GM23338 (cell line): ENCODE measurements at regions not wholly inside any gene's neighbourhood (a gene's known extent, or its start where the extent isn't known, plus 50 kb on each side); places are given as distances from the start of the nearest gene placed in this dataset.

Source experiments
- ATAC-seq: fragments of 200-7000 bp; cut with Tn5 transposase; 3 replicates; pipeline ENCODE4 v1.9.1; 2020
- DNase-seq: peaks from one replicate; pipeline ENCODE4 v3.0.0-alpha.2; 2015; ENCODE audit warnings: low spot score
- H2AFZ ChIP-seq: fragments of 200-600 bp; sonication (generic); 2 replicates; pipeline ENCODE4 v1.8.0; 2016; ENCODE audit warnings: antibody characterized with exemption, mild to moderate bottlenecking, moderate library complexity
- H3F3A ChIP-seq: fragments of 200-600 bp; sonication (generic); replicated peaks from 2 replicates; pipeline ENCODE4 v1.8.0; 2017; ENCODE audit warnings: antibody characterized with exemption, mixed run types, low read depth
- H3K27ac ChIP-seq: fragments of 200-600 bp; sonication (generic); 2 replicates; pipeline ENCODE4 v1.6.1; 2016; ENCODE audit warnings: low read depth
- H3K27me3 ChIP-seq: fragments of 200-600 bp; sonication (generic); 2 replicates; pipeline ENCODE4 v1.8.0; 2016; ENCODE audit warnings: mild to moderate bottlenecking, mixed run types, moderate library complexity; ENCODE audit not compliant: insufficient read depth
- H3K36me3 ChIP-seq: fragments of 200-600 bp; sonication (generic); 2 replicates; pipeline ENCODE4 v1.8.0; 2016; ENCODE audit warnings: mild to moderate bottlenecking; ENCODE audit not compliant: insufficient read depth
- H3K4me1 ChIP-seq: fragments of 200-600 bp; sonication (generic); 2 replicates; pipeline ENCODE4 v1.8.0; 2016; ENCODE audit warnings: mild to moderate bottlenecking, moderate library complexity; ENCODE audit not compliant: insufficient read depth
- H3K4me2 ChIP-seq: fragments of 200-600 bp; sonication (generic); 2 replicates; pipeline ENCODE4 v1.7.1; 2017; ENCODE audit warnings: mixed run types
- H3K4me3 ChIP-seq: fragments of 200-600 bp; sonication (generic); 2 replicates; pipeline ENCODE4 v1.6.1; 2016; ENCODE audit warnings: mixed run types
- H3K79me2 ChIP-seq: fragments of 200-600 bp; sonication (generic); replicated peaks from 2 replicates; pipeline ENCODE4 v1.8.0; 2017; ENCODE audit warnings: mild to moderate bottlenecking; ENCODE audit not compliant: insufficient read depth
- H3K9me2 ChIP-seq: fragments of 200-600 bp; sonication (generic); 2 replicates; pipeline ENCODE4 v1.8.0; 2017; ENCODE audit not compliant: insufficient read depth
- H4K20me1 ChIP-seq: fragments of 200-600 bp; sonication (generic); replicated peaks from 2 replicates; pipeline ENCODE4 v1.8.0; 2017; ENCODE audit warnings: mild to moderate bottlenecking; ENCODE audit not compliant: insufficient read depth
- H3K27ac Mint-ChIP-seq: 2 replicates; pipeline ENCODE4 v1.8.0; 2020; ENCODE audit warnings: inconsistent platforms, mild to moderate bottlenecking, moderate library complexity, mixed read lengths
- H3K27me3 Mint-ChIP-seq: 3 replicates; pipeline ENCODE4 v1.8.0; 2022; ENCODE audit warnings: low read depth, mild to moderate bottlenecking, moderate library complexity, mixed read lengths, inconsistent platforms; ENCODE audit not compliant: insufficient read depth, poor library complexity
- H3K36me3 Mint-ChIP-seq: 3 replicates; pipeline ENCODE4 v1.8.0; 2021; ENCODE audit warnings: low read depth, mild to moderate bottlenecking, inconsistent platforms, moderate library complexity, mixed read lengths
- H3K4me1 Mint-ChIP-seq: 3 replicates; pipeline ENCODE4 v1.8.0; 2020; ENCODE audit warnings: mild to moderate bottlenecking, inconsistent platforms, mixed read lengths
- H3K4me3 Mint-ChIP-seq: 3 replicates; pipeline ENCODE4 v1.8.0; 2021; ENCODE audit warnings: moderate library complexity, mild to moderate bottlenecking, inconsistent platforms, mixed read lengths
- H3K9me3 Mint-ChIP-seq: 3 replicates; pipeline ENCODE4 v1.8.0; 2020; ENCODE audit warnings: moderate library complexity, mild to moderate bottlenecking, inconsistent platforms, mixed read lengths
- CREB1 ChIP-seq: fragments of 250-450 bp; sonication (Bioruptor Pico); IDR thresholded peaks from 2 replicates; pipeline ENCODE4 v1.5.0; 2020; ENCODE audit warnings: low read depth, mild to moderate bottlenecking, moderate library complexity
- EZH2 ChIP-seq: fragments of 200-600 bp; sonication (generic); IDR thresholded peaks from one replicate; pipeline ENCODE4 v1.8.0; 2017; ENCODE audit warnings: antibody characterized with exemption, mild to moderate bottlenecking, low read depth; ENCODE audit not compliant: unreplicated experiment
- EZH2phosphoT487 ChIP-seq: fragments of 200-600 bp; sonication (generic); IDR thresholded peaks from one replicate; pipeline ENCODE4 v1.8.1; 2018; ENCODE audit warnings: antibody characterized with exemption; ENCODE audit not compliant: unreplicated experiment
- JUNB ChIP-seq: IDR thresholded peaks from one replicate; pipeline ENCODE4 v1.6.1; 2016; ENCODE audit warnings: antibody characterized with exemption; ENCODE audit not compliant: unreplicated experiment
- NANOG ChIP-seq: IDR thresholded peaks from 2 replicates; pipeline ENCODE4 v1.6.1; 2016; ENCODE audit warnings: antibody characterized with exemption, borderline replicate concordance
- POLR2AphosphoS5 ChIP-seq: IDR thresholded peaks from 2 replicates; pipeline ENCODE4 v1.6.1; 2016; ENCODE audit warnings: antibody characterized with exemption, low read depth
- STAT1 ChIP-seq: IDR thresholded peaks from one replicate; pipeline ENCODE4 v1.6.1; 2016; ENCODE audit warnings: antibody characterized with exemption; ENCODE audit not compliant: unreplicated experiment
- ZNF114 ChIP-seq: fragments of 250-450 bp; sonication (Bioruptor Pico); IDR thresholded peaks from 2 replicates; pipeline ENCODE4 v1.5.0; 2020; ENCODE audit warnings: mild to moderate bottlenecking, moderate library complexity
- ZNF331 ChIP-seq: fragments of 250-450 bp; sonication (Bioruptor Pico); IDR thresholded peaks from 2 replicates; pipeline ENCODE4 v1.5.0; 2020; ENCODE audit warnings: low read depth, mild to moderate bottlenecking, moderate library complexity
- TF ChIP-seq, protein P1 (sequence below): fragments of 250-450 bp; sonication (Bioruptor Pico); IDR thresholded peaks from 2 replicates; pipeline ENCODE4 v1.5.0; 2020; ENCODE audit warnings: mild to moderate bottlenecking, moderate library complexity
- TF ChIP-seq, protein P2 (sequence below): IDR thresholded peaks from 2 replicates; pipeline ENCODE4 v1.6.1; 2016; ENCODE audit warnings: antibody characterized with exemption
- TF ChIP-seq, protein P3 (sequence below): IDR thresholded peaks from one replicate; pipeline ENCODE4 v1.6.1; 2018; ENCODE audit warnings: antibody characterized with exemption; ENCODE audit not compliant: unreplicated experiment
- TF ChIP-seq, protein P4 (sequence below), 2 experiments: fragments of 200-600 bp in 1 of 2; sonication (generic) in 1 of 2; conservative IDR thresholded peaks; 2 replicates each; pipeline versions ENCODE4 v1.5.1 to v1.6.1; 2016 to 2017; ENCODE audit warnings: antibody characterized with exemption in 2 of 2, low read depth in 2 of 2, mild to moderate bottlenecking in 2 of 2, moderate library complexity in 1 of 2

DNA sequence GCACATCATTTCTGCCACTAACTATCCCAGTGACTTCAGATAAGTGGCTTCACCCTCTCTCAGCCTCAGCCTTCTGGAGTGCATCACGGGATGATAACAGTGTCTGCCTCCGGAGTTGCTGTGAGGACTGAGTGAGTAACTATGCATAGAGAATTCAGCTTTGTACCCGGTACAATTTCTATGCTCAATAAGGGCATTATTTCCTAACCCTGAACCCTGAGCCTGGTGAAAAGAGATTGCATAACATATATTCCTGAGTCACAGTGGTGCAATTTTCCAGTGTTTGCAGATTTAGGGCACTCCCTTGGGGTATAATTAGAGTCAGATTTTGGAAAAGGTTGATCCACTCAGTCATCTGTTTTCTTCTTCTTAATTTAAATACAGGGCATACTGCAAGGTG, 181.1 kb downstream of the PTPN11 start:
- Mint-ChIP-seq H3K27me3 (peaks cover 7% of the 10 kb centered on the region), H3K4me3 (no peak overlapping the region), H3K9me3 (peaks cover 7% of the 10 kb centered on the region; the same call in 2 of the 3 replicates), H3K4me1 (peaks cover 18% of the 10 kb centered on the region), H3K27ac (no peak overlapping the region), H3K36me3 (peaks cover 3% of the 10 kb centered on the region; the same call in 1 of the 3 replicates)
- Histone ChIP-seq H3K36me3 (no peaks in the 10 kb centered on the region), H3K27ac (no peak overlapping the region), H4K20me1 (no peaks in the 10 kb centered on the region), H2AFZ (no peak overlapping the region), H3K79me2 (no peaks in the 10 kb centered on the region), H3K4me2 (no peak overlapping the region), H3K9me2 (peaks cover 5% of the 10 kb centered on the region; the same call in 1 of the 2 replicates), H3F3A (no peaks in the 10 kb centered on the region), H3K4me3 (no peak overlapping the region), H3K4me1 (peaks cover 24% of the 10 kb centered on the region), H3K27me3 (peaks cover 2% of the 10 kb centered on the region)
- no peak for ATAC-seq
- DNase-seq = no peak
- no peak for TF ChIP-seq NANOG
- TF ChIP-seq, protein P1, sequence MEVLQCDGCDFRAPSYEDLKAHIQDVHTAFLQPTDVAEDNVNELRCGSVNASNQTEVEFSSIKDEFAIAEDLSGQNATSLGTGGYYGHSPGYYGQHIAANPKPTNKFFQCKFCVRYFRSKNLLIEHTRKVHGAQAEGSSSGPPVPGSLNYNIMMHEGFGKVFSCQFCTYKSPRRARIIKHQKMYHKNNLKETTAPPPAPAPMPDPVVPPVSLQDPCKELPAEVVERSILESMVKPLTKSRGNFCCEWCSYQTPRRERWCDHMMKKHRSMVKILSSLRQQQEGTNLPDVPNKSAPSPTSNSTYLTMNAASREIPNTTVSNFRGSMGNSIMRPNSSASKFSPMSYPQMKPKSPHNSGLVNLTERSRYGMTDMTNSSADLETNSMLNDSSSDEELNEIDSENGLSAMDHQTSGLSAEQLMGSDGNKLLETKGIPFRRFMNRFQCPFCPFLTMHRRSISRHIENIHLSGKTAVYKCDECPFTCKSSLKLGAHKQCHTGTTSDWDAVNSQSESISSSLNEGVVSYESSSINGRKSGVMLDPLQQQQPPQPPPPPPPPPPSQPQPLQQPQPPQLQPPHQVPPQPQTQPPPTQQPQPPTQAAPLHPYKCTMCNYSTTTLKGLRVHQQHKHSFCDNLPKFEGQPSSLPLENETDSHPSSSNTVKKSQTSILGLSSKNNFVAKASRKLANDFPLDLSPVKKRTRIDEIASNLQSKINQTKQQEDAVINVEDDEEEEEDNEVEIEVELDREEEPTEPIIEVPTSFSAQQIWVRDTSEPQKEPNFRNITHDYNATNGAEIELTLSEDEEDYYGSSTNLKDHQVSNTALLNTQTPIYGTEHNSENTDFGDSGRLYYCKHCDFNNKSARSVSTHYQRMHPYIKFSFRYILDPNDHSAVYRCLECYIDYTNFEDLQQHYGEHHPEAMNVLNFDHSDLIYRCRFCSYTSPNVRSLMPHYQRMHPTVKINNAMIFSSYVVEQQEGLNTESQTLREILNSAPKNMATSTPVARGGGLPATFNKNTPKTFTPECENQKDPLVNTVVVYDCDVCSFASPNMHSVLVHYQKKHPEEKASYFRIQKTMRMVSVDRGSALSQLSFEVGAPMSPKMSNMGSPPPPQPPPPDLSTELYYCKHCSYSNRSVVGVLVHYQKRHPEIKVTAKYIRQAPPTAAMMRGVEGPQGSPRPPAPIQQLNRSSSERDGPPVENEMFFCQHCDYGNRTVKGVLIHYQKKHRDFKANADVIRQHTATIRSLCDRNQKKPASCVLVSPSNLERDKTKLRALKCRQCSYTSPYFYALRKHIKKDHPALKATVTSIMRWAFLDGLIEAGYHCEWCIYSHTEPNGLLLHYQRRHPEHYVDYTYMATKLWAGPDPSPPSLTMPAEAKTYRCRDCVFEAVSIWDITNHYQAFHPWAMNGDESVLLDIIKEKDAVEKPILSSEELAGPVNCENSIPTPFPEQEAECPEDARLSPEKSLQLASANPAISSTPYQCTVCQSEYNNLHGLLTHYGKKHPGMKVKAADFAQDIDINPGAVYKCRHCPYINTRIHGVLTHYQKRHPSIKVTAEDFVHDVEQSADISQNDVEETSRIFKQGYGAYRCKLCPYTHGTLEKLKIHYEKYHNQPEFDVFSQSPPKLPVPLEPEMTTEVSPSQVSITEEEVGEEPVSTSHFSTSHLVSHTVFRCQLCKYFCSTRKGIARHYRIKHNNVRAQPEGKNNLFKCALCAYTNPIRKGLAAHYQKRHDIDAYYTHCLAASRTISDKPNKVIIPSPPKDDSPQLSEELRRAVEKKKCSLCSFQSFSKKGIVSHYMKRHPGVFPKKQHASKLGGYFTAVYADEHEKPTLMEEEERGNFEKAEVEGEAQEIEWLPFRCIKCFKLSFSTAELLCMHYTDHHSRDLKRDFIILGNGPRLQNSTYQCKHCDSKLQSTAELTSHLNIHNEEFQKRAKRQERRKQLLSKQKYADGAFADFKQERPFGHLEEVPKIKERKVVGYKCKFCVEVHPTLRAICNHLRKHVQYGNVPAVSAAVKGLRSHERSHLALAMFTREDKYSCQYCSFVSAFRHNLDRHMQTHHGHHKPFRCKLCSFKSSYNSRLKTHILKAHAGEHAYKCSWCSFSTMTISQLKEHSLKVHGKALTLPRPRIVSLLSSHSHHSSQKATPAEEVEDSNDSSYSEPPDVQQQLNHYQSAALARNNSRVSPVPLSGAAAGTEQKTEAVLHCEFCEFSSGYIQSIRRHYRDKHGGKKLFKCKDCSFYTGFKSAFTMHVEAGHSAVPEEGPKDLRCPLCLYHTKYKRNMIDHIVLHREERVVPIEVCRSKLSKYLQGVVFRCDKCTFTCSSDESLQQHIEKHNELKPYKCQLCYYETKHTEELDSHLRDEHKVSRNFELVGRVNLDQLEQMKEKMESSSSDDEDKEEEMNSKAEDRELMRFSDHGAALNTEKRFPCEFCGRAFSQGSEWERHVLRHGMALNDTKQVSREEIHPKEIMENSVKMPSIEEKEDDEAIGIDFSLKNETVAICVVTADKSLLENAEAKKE (CRISPR knock-in tag) = no peak
- no peak for TF ChIP-seq ZNF114 (CRISPR knock-in tag)
- TF ChIP-seq, protein P2, sequence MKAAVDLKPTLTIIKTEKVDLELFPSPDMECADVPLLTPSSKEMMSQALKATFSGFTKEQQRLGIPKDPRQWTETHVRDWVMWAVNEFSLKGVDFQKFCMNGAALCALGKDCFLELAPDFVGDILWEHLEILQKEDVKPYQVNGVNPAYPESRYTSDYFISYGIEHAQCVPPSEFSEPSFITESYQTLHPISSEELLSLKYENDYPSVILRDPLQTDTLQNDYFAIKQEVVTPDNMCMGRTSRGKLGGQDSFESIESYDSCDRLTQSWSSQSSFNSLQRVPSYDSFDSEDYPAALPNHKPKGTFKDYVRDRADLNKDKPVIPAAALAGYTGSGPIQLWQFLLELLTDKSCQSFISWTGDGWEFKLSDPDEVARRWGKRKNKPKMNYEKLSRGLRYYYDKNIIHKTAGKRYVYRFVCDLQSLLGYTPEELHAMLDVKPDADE = no peak
- TF ChIP-seq ZNF331 (CRISPR knock-in tag) = no peak
- TF ChIP-seq POLR2AphosphoS5 = no peak
- TF ChIP-seq, protein P3, sequence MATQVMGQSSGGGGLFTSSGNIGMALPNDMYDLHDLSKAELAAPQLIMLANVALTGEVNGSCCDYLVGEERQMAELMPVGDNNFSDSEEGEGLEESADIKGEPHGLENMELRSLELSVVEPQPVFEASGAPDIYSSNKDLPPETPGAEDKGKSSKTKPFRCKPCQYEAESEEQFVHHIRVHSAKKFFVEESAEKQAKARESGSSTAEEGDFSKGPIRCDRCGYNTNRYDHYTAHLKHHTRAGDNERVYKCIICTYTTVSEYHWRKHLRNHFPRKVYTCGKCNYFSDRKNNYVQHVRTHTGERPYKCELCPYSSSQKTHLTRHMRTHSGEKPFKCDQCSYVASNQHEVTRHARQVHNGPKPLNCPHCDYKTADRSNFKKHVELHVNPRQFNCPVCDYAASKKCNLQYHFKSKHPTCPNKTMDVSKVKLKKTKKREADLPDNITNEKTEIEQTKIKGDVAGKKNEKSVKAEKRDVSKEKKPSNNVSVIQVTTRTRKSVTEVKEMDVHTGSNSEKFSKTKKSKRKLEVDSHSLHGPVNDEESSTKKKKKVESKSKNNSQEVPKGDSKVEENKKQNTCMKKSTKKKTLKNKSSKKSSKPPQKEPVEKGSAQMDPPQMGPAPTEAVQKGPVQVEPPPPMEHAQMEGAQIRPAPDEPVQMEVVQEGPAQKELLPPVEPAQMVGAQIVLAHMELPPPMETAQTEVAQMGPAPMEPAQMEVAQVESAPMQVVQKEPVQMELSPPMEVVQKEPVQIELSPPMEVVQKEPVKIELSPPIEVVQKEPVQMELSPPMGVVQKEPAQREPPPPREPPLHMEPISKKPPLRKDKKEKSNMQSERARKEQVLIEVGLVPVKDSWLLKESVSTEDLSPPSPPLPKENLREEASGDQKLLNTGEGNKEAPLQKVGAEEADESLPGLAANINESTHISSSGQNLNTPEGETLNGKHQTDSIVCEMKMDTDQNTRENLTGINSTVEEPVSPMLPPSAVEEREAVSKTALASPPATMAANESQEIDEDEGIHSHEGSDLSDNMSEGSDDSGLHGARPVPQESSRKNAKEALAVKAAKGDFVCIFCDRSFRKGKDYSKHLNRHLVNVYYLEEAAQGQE = no peak
- TF ChIP-seq STAT1 = no peak
- no peak for TF ChIP-seq JUNB
- no peak for TF ChIP-seq EZH2
- TF ChIP-seq, protein P4, sequence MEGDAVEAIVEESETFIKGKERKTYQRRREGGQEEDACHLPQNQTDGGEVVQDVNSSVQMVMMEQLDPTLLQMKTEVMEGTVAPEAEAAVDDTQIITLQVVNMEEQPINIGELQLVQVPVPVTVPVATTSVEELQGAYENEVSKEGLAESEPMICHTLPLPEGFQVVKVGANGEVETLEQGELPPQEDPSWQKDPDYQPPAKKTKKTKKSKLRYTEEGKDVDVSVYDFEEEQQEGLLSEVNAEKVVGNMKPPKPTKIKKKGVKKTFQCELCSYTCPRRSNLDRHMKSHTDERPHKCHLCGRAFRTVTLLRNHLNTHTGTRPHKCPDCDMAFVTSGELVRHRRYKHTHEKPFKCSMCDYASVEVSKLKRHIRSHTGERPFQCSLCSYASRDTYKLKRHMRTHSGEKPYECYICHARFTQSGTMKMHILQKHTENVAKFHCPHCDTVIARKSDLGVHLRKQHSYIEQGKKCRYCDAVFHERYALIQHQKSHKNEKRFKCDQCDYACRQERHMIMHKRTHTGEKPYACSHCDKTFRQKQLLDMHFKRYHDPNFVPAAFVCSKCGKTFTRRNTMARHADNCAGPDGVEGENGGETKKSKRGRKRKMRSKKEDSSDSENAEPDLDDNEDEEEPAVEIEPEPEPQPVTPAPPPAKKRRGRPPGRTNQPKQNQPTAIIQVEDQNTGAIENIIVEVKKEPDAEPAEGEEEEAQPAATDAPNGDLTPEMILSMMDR (conservative IDR thresholded peaks at IDR 0.05; ENCODE audit: low read depth in 2 of 2) = no peak
- TF ChIP-seq EZH2phosphoT487 = no peak
- no peak for TF ChIP-seq CREB1 (CRISPR knock-in tag)
